ENCODE measurements at regions not wholly inside any gene's neighbourhood (a gene's known extent, or its start where the extent isn't known, plus 50 kb on each side); places are given as distances from the start of the nearest gene placed in this dataset.

DNA sequence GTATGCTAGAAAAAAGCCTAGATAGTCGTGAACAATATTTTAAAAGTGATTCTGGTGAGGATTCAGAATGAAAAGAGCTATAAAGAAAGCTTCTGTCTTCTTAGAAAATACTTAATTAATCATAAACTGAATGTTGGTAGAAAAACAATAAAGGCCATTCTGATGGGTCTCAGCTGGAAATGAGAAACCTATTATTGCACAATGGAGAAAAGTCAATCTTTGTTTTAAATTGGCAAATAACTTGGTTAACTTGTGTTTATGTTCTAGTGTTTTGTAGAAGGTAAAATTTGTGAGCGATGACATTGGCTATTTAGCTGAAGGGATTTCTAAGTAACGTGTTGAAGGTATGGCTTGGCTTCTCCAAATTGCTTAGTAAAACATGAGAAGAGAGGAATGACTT lies 74.1 kb upstream of the TMED7 start:
- ChIA-PET POLR2A (interaction anchor here (0.6 kb wide), 2 partner anchors 37 to 148 kb away, joined by 3 read pairs; no protein-coding TSS in a partner anchor), CTCF (no interaction called here)
- H3K27ac ChIP-seq (ENCODE audit: low read depth in 2 of 2, low read length in 1 of 2) = no peak overlapping the region
- no peaks in the 10 kb centered on the region for H4K20me1 ChIP-seq (ENCODE audit: insufficient read depth)
- H3K9ac ChIP-seq = no peak overlapping the region
- H3K9me3 ChIP-seq = no peaks in the 10 kb centered on the region
- H3K36me3 ChIP-seq (replicated peaks in 1 of 2; ENCODE audit: control insufficient read depth in 1 of 2, insufficient read depth in 2 of 2, low read length in 1 of 2) = no peaks in the 10 kb centered on the region
- no peaks in the 10 kb centered on the region for H3K79me2 ChIP-seq (ENCODE audit: insufficient read depth)
- H3K4me1 ChIP-seq (ENCODE audit: control insufficient read depth in 1 of 2, insufficient read depth in 2 of 2, low read depth in 1 of 2, low read length in 1 of 2) = no peaks in the 10 kb centered on the region
- H3K27me3 ChIP-seq (ENCODE audit: insufficient read depth) = no peaks in the 10 kb centered on the region
- 36% methylated on average over 3 of the region's 3 CpGs for WGBS (ENCODE audit: low lambda C conversion rate)
- DNase-seq = no peak
- no peak overlapping the region for H3K4me2 ChIP-seq
- no peak overlapping the region for H3K4me3 ChIP-seq (ENCODE audit: low read depth in 2 of 2, low read length in 1 of 2)
- H3K9me2 ChIP-seq = no peaks in the 10 kb centered on the region; the same call in 1 of the 2 replicates
- TF ChIP-seq FOSL2 (IDR thresholded peaks at IDR 0.05; ENCODE audit: borderline replicate concordance, low read depth) (no peak), NFIC (IDR thresholded peaks at IDR 0.05; ENCODE audit: borderline replicate concordance) (no peak), TCF12 (IDR thresholded peaks at IDR 0.05) (no peak), MXI1 (IDR thresholded peaks at IDR 0.05; ENCODE audit: low read depth, low read length) (no peak), RXRA (IDR thresholded peaks at IDR 0.05; ENCODE audit: borderline replicate concordance, low read depth) (no peak), RAD21 (IDR thresholded peaks at IDR 0.05; ENCODE audit: low read length) (no peak), FOXM1 (IDR thresholded peaks at IDR 0.05; ENCODE audit: low read depth) (no peak), MEF2A (IDR thresholded peaks at IDR 0.05; ENCODE audit: borderline replicate concordance, low read depth) (no peak), TAF1 (IDR thresholded peaks at IDR 0.05; ENCODE audit: borderline replicate concordance, low read depth, low read length) (no peak)
- TF ChIP-seq, protein P1, sequence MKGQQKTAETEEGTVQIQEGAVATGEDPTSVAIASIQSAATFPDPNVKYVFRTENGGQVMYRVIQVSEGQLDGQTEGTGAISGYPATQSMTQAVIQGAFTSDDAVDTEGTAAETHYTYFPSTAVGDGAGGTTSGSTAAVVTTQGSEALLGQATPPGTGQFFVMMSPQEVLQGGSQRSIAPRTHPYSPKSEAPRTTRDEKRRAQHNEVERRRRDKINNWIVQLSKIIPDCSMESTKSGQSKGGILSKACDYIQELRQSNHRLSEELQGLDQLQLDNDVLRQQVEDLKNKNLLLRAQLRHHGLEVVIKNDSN (IDR thresholded peaks at IDR 0.05; ENCODE audit: borderline replicate concordance, low read depth) = no peak
- TF ChIP-seq, protein P2, sequence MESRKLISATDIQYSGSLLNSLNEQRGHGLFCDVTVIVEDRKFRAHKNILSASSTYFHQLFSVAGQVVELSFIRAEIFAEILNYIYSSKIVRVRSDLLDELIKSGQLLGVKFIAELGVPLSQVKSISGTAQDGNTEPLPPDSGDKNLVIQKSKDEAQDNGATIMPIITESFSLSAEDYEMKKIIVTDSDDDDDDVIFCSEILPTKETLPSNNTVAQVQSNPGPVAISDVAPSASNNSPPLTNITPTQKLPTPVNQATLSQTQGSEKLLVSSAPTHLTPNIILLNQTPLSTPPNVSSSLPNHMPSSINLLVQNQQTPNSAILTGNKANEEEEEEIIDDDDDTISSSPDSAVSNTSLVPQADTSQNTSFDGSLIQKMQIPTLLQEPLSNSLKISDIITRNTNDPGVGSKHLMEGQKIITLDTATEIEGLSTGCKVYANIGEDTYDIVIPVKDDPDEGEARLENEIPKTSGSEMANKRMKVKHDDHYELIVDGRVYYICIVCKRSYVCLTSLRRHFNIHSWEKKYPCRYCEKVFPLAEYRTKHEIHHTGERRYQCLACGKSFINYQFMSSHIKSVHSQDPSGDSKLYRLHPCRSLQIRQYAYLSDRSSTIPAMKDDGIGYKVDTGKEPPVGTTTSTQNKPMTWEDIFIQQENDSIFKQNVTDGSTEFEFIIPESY (IDR thresholded peaks at IDR 0.05; ENCODE audit: borderline replicate concordance, low read depth) = no peak
- no peaks in the 10 kb centered on the region for H3F3A ChIP-seq (replicated peaks; ENCODE audit: insufficient read depth)
- no peak overlapping the region for H2AFZ ChIP-seq (ENCODE audit: low read depth)

DNA sequence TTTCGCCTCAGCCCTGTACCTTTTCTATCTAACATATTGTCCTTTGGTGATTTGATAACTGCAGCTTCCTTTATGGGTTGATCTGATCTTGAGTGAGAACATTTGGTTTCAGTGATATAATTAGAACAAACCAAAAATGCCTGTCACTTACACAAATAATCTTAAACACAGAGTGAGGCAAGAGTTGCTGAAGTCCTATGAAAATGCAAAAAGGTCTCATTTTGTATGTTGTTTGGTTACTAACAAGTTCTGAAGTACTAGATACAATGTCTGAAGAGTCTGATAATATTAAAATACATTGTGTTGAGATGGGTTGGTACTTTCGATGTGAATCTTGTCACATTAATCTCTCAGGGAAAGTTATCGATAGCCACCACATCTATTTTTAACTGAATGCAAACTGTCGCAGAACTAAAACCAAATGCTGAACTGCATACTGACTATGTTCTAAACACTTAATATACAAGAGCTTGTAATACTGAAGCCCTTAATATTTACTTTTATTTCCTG lies 70.4 kb upstream of the TMED7 start:
- no peak overlapping the region for H3K4me2 ChIP-seq
- H3K9me2 ChIP-seq = no peaks in the 10 kb centered on the region
- H3F3A ChIP-seq (replicated peaks; ENCODE audit: insufficient read depth) = no peaks in the 10 kb centered on the region
- no peak for TF ChIP-seq MXI1 (IDR thresholded peaks at IDR 0.05; ENCODE audit: low read depth, low read length)
- TF ChIP-seq RCOR1 (IDR thresholded peaks at IDR 0.05; ENCODE audit: low read length) = no peak
- no peak for TF ChIP-seq TAF1 (IDR thresholded peaks at IDR 0.05; ENCODE audit: borderline replicate concordance, low read depth, low read length)
- no peak for TF ChIP-seq ELF1 (IDR thresholded peaks at IDR 0.05)
- TF ChIP-seq, protein P3, sequence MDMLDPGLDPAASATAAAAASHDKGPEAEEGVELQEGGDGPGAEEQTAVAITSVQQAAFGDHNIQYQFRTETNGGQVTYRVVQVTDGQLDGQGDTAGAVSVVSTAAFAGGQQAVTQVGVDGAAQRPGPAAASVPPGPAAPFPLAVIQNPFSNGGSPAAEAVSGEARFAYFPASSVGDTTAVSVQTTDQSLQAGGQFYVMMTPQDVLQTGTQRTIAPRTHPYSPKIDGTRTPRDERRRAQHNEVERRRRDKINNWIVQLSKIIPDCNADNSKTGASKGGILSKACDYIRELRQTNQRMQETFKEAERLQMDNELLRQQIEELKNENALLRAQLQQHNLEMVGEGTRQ (IDR thresholded peaks at IDR 0.05; ENCODE audit: borderline replicate concordance, low read depth, low read length) = no peak
- no peak for TF ChIP-seq SIN3A (IDR thresholded peaks at IDR 0.05; ENCODE audit: borderline replicate concordance, low read depth, low read length)
- TF ChIP-seq NFIC (IDR thresholded peaks at IDR 0.05; ENCODE audit: borderline replicate concordance) = no peak
- TF ChIP-seq GABPA (IDR thresholded peaks at IDR 0.05; ENCODE audit: low read depth) = no peak
- no peak for TF ChIP-seq TEAD4 (IDR thresholded peaks at IDR 0.05; ENCODE audit: borderline replicate concordance, insufficient read depth)
- TF ChIP-seq RFX5 (IDR thresholded peaks at IDR 0.05; ENCODE audit: low read length) = no peak
- TF ChIP-seq EP300 (IDR thresholded peaks at IDR 0.05; ENCODE audit: borderline replicate concordance in 1 of 2, low read depth in 1 of 2, low read length in 1 of 2) = no peak
- TF ChIP-seq, protein P4, sequence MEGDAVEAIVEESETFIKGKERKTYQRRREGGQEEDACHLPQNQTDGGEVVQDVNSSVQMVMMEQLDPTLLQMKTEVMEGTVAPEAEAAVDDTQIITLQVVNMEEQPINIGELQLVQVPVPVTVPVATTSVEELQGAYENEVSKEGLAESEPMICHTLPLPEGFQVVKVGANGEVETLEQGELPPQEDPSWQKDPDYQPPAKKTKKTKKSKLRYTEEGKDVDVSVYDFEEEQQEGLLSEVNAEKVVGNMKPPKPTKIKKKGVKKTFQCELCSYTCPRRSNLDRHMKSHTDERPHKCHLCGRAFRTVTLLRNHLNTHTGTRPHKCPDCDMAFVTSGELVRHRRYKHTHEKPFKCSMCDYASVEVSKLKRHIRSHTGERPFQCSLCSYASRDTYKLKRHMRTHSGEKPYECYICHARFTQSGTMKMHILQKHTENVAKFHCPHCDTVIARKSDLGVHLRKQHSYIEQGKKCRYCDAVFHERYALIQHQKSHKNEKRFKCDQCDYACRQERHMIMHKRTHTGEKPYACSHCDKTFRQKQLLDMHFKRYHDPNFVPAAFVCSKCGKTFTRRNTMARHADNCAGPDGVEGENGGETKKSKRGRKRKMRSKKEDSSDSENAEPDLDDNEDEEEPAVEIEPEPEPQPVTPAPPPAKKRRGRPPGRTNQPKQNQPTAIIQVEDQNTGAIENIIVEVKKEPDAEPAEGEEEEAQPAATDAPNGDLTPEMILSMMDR (IDR thresholded peaks at IDR 0.05) = no peak
- TF ChIP-seq NRF1 (IDR thresholded peaks at IDR 0.05; ENCODE audit: low read depth, low read length) = no peak
- no peak for TF ChIP-seq TCF12 (IDR thresholded peaks at IDR 0.05)
- POLR2A ChIA-PET = no interaction called here
- 60% methylated on average over 4 of the region's 4 CpGs for WGBS (ENCODE audit: low lambda C conversion rate)
- no peaks in the 10 kb centered on the region for H3K9me3 ChIP-seq
- no peaks in the 10 kb centered on the region for H3K4me1 ChIP-seq (ENCODE audit: control insufficient read depth in 1 of 2, insufficient read depth in 2 of 2, low read depth in 1 of 2, low read length in 1 of 2)
- no peak overlapping the region for H3K27ac ChIP-seq (ENCODE audit: low read depth in 2 of 2, low read length in 1 of 2)
- H3K36me3 ChIP-seq (replicated peaks in 1 of 2; ENCODE audit: control insufficient read depth in 1 of 2, insufficient read depth in 2 of 2, low read length in 1 of 2) = no peaks in the 10 kb centered on the region
- no peak overlapping the region for H3K9ac ChIP-seq
- H3K27me3 ChIP-seq (ENCODE audit: insufficient read depth) = no peaks in the 10 kb centered on the region
- CTCF ChIA-PET = interaction anchor here (0.7 kb wide), 1 partner anchor 1694 kb away, joined by 3 read pairs; no protein-coding TSS in a partner anchor
- no peaks in the 10 kb centered on the region for H4K20me1 ChIP-seq (ENCODE audit: insufficient read depth)
- no peak overlapping the region for H2AFZ ChIP-seq (ENCODE audit: low read depth)
- H3K79me2 ChIP-seq (ENCODE audit: insufficient read depth) = no peaks in the 10 kb centered on the region
- no peak overlapping the region for H3K4me3 ChIP-seq (ENCODE audit: low read depth in 2 of 2, low read length in 1 of 2)
- DNase-seq = no peak
